ENCODE measurements at regions not wholly inside any gene's neighbourhood (a gene's known extent, or its start where the extent isn't known, plus 50 kb on each side); places are given as distances from the start of the nearest gene placed in this dataset.
A peak's percentile ranks its signal among the peaks of the same experiment; 100 is the strongest.

DNA sequence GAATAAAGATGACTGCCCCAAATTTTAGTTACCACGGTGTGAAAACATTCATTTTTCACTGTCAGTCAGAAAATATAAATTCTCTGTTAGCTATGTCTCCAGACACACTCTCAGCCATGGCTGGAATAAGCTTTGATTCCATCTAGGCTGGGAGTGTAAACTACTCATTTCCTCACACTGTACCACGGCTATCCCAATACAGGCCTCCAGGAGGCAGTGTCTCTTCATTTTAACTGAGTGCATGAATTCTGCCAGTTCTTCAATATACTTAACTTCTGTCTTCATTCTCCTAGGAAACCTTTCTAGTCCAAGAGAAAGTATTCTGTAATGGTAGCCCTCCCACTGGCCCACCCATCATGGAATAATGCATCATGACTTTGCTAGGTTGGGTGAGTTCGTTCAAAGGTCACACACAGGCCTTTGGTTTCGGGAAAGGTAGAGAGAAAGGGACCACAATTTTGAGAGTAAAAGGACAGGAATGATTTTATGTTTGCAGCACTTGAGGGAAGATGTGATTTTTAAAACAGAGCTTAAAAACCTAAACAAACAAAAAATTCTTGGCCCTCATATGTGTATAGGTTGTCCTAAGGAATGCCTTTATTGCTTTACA is 381.1 kb downstream of the SEC23A start:
- no peak overlapping the region for H3K4me3 ChIP-seq (ENCODE audit: control insufficient read depth, low read depth, low read length)
- peak; percentile 14 for DNase-seq (ENCODE audit: low read depth)

DNA sequence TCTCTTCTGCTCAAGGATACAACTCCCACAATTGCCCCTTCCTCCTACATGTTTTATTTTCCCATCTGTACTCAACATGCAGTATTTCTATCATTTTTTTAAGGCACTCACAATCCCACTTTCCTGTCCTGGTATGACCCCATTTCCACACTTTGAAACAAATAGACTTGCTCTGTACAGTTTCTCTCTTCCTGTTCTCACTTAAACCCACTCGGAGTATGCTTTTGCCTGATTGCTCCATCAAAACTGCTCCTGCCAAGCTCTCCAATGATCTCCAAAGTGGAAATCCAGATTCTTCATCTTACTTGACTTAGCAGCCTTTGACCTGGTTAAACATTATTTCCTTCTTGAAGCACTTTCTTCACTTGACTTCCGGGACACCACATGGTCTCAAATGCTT is 384.5 kb downstream of the SEC23A start:
- no peak overlapping the region for H3K4me3 ChIP-seq (ENCODE audit: control insufficient read depth, low read depth, low read length)
- DNase-seq (ENCODE audit: low read depth), result no peak
- no peak for TF ChIP-seq CTCF (IDR thresholded peaks at IDR 0.05; ENCODE audit: control insufficient read depth, insufficient read depth, low read depth, low read length, missing control alignments)

More for the DNA sequence above, 381.1 kb downstream of the SEC23A start:
- peak; percentile 78 for TF ChIP-seq CTCF (IDR thresholded peaks at IDR 0.05; ENCODE audit: control insufficient read depth, insufficient read depth, low read depth, low read length, missing control alignments)

GRCh38 chr14:38716926-38717325 is 386.1 kb downstream of the SEC23A start:
- DNase-seq (ENCODE audit: low read depth), result no peak
- no peak overlapping the region for H3K4me3 ChIP-seq (ENCODE audit: control insufficient read depth, low read depth, low read length)
- no peak for TF ChIP-seq CTCF (IDR thresholded peaks at IDR 0.05; ENCODE audit: control insufficient read depth, insufficient read depth, low read depth, low read length, missing control alignments)

DNA sequence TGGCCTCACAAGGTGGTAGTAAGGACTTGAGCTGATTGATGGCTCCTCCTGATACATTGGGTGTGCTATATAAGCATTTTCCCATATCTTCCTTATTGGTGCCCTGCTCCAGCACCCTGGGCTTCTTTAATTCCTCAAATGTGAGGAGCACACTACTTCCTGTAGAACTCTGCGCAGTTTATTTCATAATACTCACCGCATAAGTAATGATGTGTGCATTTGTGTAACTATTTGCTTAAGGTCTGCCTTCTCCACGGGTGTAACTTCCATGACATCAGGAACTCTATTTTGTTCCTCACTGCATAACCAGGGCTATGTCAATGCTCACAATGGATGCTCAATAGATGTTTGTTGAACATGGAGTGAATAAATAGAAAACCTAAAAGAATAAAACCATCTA is 392.2 kb downstream of the SEC23A start:
- no peak for DNase-seq (ENCODE audit: low read depth)
- TF ChIP-seq CTCF (IDR thresholded peaks at IDR 0.05; ENCODE audit: control insufficient read depth, insufficient read depth, low read depth, low read length, missing control alignments), result no peak
- no peak overlapping the region for H3K4me3 ChIP-seq (ENCODE audit: control insufficient read depth, low read depth, low read length)

DNA sequence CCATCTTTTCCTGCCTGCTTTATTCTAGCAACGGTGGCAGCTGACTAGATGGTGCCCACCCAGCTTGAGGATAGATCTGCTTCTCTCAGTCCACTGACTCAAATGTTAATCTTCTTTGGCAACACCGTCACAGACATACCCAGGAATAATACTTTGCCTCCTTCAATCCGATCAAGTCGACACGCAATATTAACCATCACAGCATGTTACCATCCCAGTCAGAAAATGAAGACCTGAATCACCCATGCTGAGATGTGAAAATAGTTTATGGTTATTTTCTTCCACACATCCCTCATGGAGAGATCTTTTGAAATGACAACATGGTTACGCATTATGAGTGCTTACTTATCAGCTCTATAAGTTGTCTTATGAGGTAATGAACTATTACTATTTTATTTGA is 392.8 kb downstream of the SEC23A start:
- no peak for DNase-seq (ENCODE audit: low read depth)
- TF ChIP-seq CTCF (IDR thresholded peaks at IDR 0.05; ENCODE audit: control insufficient read depth, insufficient read depth, low read depth, low read length, missing control alignments), result no peak
- H3K4me3 ChIP-seq (ENCODE audit: control insufficient read depth, low read depth, low read length), result no peak overlapping the region

GRCh38 chr14:38705220-38705619 is 397.8 kb downstream of the SEC23A start:
- DNase-seq (ENCODE audit: low read depth), result no peak
- H3K4me3 ChIP-seq (ENCODE audit: control insufficient read depth, low read depth, low read length), result no peak overlapping the region
- no peak for TF ChIP-seq CTCF (IDR thresholded peaks at IDR 0.05; ENCODE audit: control insufficient read depth, insufficient read depth, low read depth, low read length, missing control alignments)

GRCh38 chr14:38704220-38704619 is 398.8 kb downstream of the SEC23A start:
- no peak for DNase-seq (ENCODE audit: low read depth)
- no peak for TF ChIP-seq CTCF (IDR thresholded peaks at IDR 0.05; ENCODE audit: control insufficient read depth, insufficient read depth, low read depth, low read length, missing control alignments)
- H3K4me3 ChIP-seq (ENCODE audit: control insufficient read depth, low read depth, low read length), result no peak overlapping the region

All from AG09309 (cell line).